ENCODE measurements at regions not wholly inside any gene's neighbourhood (a gene's known extent, or its start where the extent isn't known, plus 50 kb on each side); places are given as distances from the start of the nearest gene placed in this dataset.
A peak's percentile ranks its signal among the peaks of the same experiment; 100 is the strongest.

DNA sequence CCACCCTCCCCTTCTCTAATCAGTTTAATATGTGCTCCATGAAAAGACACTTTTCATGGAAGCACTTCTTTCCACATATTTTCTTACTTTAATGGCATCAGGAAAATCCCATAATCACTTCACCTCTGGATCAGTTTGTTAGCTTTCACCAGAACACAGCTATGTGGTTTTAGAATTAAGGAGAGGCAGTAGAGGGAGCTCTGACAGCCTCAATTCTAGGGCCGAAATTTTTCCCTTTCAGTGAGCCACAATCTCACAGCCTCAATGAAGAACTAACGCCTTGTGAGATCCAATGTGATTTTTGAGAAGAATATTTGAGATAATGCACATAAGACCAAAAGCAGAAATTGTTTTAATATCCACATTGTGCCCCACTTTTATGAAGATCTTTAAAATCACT is 1494.0 kb upstream of the CDH8 start:
- peak in 1 of 3 experiments; percentile 14 for TF ChIP-seq CTCF (IDR thresholded peaks at IDR 0.05)
- TF ChIP-seq POLR2A (IDR thresholded peaks at IDR 0.05) = no peak

All from testis (tissue), 2 donors.